ENCODE measurements at regions not wholly inside any gene's neighbourhood (a gene's known extent, or its start where the extent isn't known, plus 50 kb on each side); places are given as distances from the start of the nearest gene placed in this dataset.

GRCh38 chr4:184313058-184313581 is 95.4 kb upstream of the ENPP6 start (continued):
- TF ChIP-seq ZNF274 (IDR thresholded peaks at IDR 0.05; ENCODE audit: low read length) (no peak), ZNF274 (tag by site-specific recombination; IDR thresholded peaks at IDR 0.05; ENCODE audit: borderline replicate concordance) (no peak), ZNF19 (tag by site-specific recombination; IDR thresholded peaks at IDR 0.05; ENCODE audit: low read depth) (no peak), ZNF596 (tag by site-specific recombination; IDR thresholded peaks at IDR 0.05) (no peak), ZNF785 (tag by site-specific recombination; IDR thresholded peaks at IDR 0.05) (no peak), REPIN1 (tag by site-specific recombination; IDR thresholded peaks at IDR 0.05; ENCODE audit: low read depth) (no peak)
- TF ChIP-seq, protein P1, sequence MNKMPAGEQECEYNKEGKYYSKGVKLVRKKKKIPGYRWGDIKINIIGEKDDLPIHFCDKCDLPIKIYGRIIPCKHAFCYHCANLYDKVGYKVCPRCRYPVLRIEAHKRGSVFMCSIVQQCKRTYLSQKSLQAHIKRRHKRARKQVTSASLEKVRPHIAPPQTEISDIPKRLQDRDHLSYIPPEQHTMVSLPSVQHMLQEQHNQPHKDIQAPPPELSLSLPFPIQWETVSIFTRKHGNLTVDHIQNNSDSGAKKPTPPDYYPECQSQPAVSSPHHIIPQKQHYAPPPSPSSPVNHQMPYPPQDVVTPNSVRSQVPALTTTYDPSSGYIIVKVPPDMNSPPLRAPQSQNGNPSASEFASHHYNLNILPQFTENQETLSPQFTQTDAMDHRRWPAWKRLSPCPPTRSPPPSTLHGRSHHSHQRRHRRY (tag by site-specific recombination; IDR thresholded peaks at IDR 0.05): no peak

GRCh38 chr4:184312126-184312525 is 94.5 kb upstream of the ENPP6 start:
- CTCF ChIA-PET: interaction anchor here (1.3 kb wide), 1 partner anchor 19 kb away, joined by 4 read pairs; no protein-coding TSS in a partner anchor
- Histone ChIP-seq H3K36me3 (ENCODE audit: control insufficient read depth in 2 of 2, insufficient read depth in 1 of 2, low read length in 2 of 2) (no peaks in the 10 kb centered on the region), H3K27ac (ENCODE audit: extremely low read depth, low read depth, low read length) (no peak overlapping the region), H3K9me3 (ENCODE audit: control insufficient read depth, insufficient read depth, low read depth, low read length) (no peaks in the 10 kb centered on the region), H3K4me1 (ENCODE audit: control insufficient read depth, insufficient read depth, low read length) (no peaks in the 10 kb centered on the region), H3K4me3 (ENCODE audit: low read depth, low read length) (no peak overlapping the region)
- no peak for TF ChIP-seq ZNF223 (tag by site-specific recombination; IDR thresholded peaks at IDR 0.05)
- TF ChIP-seq ZNF239 (tag by site-specific recombination; IDR thresholded peaks at IDR 0.05): no peak
- TF ChIP-seq ZNF701 (tag by site-specific recombination; IDR thresholded peaks at IDR 0.05): no peak
- TF ChIP-seq, protein P2, sequence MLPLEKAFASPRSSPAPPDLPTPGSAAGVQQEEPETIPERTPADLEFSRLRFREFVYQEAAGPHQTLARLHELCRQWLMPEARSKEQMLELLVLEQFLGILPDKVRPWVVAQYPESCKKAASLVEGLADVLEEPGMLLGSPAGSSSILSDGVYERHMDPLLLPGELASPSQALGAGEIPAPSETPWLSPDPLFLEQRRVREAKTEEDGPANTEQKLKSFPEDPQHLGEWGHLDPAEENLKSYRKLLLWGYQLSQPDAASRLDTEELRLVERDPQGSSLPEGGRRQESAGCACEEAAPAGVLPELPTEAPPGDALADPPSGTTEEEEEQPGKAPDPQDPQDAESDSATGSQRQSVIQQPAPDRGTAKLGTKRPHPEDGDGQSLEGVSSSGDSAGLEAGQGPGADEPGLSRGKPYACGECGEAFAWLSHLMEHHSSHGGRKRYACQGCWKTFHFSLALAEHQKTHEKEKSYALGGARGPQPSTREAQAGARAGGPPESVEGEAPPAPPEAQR (tag by site-specific recombination; IDR thresholded peaks at IDR 0.05): no peak
- TF ChIP-seq BCL11B (tag by site-specific recombination; IDR thresholded peaks at IDR 0.05; ENCODE audit: low read depth): no peak
- TF ChIP-seq HOXD13 (CRISPR knock-in tag; IDR thresholded peaks at IDR 0.05; ENCODE audit: borderline replicate concordance): no peak
- TF ChIP-seq ZNF157 (tag by site-specific recombination; IDR thresholded peaks at IDR 0.05): no peak
- POLR2A ChIA-PET: no interaction called here

GRCh38 chr4:184310881-184311709 is 93.4 kb upstream of the ENPP6 start:
- no peaks in the 10 kb centered on the region for H3K9me3 ChIP-seq (ENCODE audit: control insufficient read depth, insufficient read depth, low read depth, low read length)
- CTCF ChIA-PET: interaction anchor here (1.3 to 1.5 kb wide), 2 partner anchors 18 to 46 kb away, joined by 4 read pairs; no protein-coding TSS in a partner anchor
- TF ChIP-seq ZNF837 (tag by site-specific recombination; IDR thresholded peaks at IDR 0.05): no peak
- TF ChIP-seq ZNF843 (tag by site-specific recombination; IDR thresholded peaks at IDR 0.05): no peak
- TF ChIP-seq, protein P3, sequence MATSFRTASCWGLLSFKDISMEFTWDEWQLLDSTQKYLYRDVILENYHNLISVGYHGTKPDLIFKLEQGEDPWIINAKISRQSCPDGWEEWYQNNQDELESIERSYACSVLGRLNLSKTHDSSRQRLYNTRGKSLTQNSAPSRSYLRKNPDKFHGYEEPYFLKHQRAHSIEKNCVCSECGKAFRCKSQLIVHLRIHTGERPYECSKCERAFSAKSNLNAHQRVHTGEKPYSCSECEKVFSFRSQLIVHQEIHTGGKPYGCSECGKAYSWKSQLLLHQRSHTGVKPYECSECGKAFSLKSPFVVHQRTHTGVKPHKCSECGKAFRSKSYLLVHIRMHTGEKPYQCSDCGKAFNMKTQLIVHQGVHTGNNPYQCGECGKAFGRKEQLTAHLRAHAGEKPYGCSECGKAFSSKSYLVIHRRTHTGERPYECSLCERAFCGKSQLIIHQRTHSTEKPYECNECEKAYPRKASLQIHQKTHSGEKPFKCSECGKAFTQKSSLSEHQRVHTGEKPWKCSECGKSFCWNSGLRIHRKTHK (tag by site-specific recombination; IDR thresholded peaks at IDR 0.05): no peak
- TF ChIP-seq SP7 (tag by site-specific recombination; IDR thresholded peaks at IDR 0.05): no peak

More at GRCh38 chr4:184310881-184311709, 93.4 kb upstream of the ENPP6 start:
- H3K4me3 ChIP-seq (ENCODE audit: low read depth, low read length): no peak overlapping the region
- no peaks in the 10 kb centered on the region for H3K4me1 ChIP-seq (ENCODE audit: control insufficient read depth, insufficient read depth, low read length)
- H3K27ac ChIP-seq (ENCODE audit: extremely low read depth, low read depth, low read length): no peak overlapping the region
- POLR2A ChIA-PET: no interaction called here
- H3K36me3 ChIP-seq (ENCODE audit: control insufficient read depth in 2 of 2, insufficient read depth in 1 of 2, low read length in 2 of 2): no peaks in the 10 kb centered on the region

Measured in HEK293 (cell line).